Activated CD8-positive, alpha-beta T cell treated with anti-CD3 and anti-CD28 coated beads for 36 hours (primary cell): ENCODE measurements at regions not wholly inside any gene's neighbourhood (a gene's known extent, or its start where the extent isn't known, plus 50 kb on each side); places are given as distances from the start of the nearest gene placed in this dataset.

Experiments used
- ATAC-seq: fragments of 200-7000 bp; cut with Tn5 transposase; one replicate; pipeline ENCODE4 v1.10.0; 2021; ENCODE audit warnings: mild to moderate bottlenecking, moderate library complexity
- CTCF ChIA-PET: fragments of 350-600 bp; sonication (Branson Sonifier 250); formaldehyde crosslinking; loops from one replicate; lab custom pipeline; 2021; ENCODE audit warnings: antibody characterized with exemption; lab: Charles Lee
- POLR2A ChIA-PET: fragments of 350-600 bp; sonication (Branson Sonifier 250); formaldehyde crosslinking; loops from one replicate; lab custom pipeline; 2021; ENCODE audit warnings: antibody characterized with exemption; lab: Charles Lee
- DNase-seq: peaks from one replicate; pipeline ENCODE4 v3.0.0-alpha.2; 2020
- H3K27ac Mint-ChIP-seq: one replicate; pipeline ENCODE4 v1.8.0; 2021; ENCODE audit warnings: mild to moderate bottlenecking, mixed read lengths
- H3K27me3 Mint-ChIP-seq: one replicate; pipeline ENCODE4 v1.8.0; 2021; ENCODE audit warnings: mixed read lengths
- H3K36me3 Mint-ChIP-seq: one replicate; pipeline ENCODE4 v1.8.0; 2021; ENCODE audit warnings: low read depth, mixed read lengths
- H3K4me1 Mint-ChIP-seq: one replicate; pipeline ENCODE4 v1.8.0; 2021; ENCODE audit warnings: low read depth, mixed read lengths
- H3K4me3 Mint-ChIP-seq: one replicate; pipeline ENCODE4 v1.8.0; 2021; ENCODE audit warnings: mild to moderate bottlenecking, moderate library complexity, mixed read lengths
- H3K9me3 Mint-ChIP-seq: one replicate; pipeline ENCODE4 v1.8.0; 2021; ENCODE audit warnings: mixed read lengths
- intact Hi-C: fragments of 100-400 bp; cut with micrococcal nuclease; formaldehyde crosslinking; loops from one replicate; pipeline ENCODE4 v1.10.0; 2022
- TF ChIP-seq, protein P1 (sequence below): fragments of 200-600 bp; IDR thresholded peaks from one replicate; pipeline ENCODE4 v1.8.0; 2022; ENCODE audit warnings: antibody characterized with exemption, mild to moderate bottlenecking

DNA sequence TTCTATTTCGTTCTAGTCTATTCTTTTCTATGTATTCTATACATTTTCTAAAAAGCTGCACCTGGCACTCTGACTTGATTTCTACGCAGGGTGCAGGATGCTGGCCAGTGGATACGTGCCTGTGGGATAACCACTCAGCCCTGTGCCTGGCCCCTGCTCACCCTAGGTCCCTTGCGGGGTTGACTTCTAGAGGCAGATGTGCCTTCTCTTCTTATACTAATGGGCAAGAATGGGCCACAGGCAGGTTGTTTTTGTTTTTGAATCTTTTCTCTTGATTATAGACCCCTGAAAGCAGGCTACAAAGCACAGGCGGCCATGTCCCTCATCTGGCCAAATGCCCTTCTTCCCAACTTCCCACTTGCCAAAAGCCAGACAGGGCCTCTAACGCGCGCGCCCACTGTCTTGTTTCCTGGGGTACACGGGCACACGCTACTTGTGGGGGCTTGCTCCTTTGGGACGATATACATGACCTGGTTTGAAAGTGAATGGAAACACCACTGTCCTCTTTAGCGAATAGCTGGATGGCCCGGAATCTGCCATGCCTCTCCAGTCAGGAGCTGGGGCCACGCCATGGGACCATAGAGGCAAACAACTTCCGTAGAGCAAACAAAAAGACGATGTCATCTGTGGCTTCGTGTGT is 162.7 kb upstream of the IRX2 start:
- TF ChIP-seq, protein P1, sequence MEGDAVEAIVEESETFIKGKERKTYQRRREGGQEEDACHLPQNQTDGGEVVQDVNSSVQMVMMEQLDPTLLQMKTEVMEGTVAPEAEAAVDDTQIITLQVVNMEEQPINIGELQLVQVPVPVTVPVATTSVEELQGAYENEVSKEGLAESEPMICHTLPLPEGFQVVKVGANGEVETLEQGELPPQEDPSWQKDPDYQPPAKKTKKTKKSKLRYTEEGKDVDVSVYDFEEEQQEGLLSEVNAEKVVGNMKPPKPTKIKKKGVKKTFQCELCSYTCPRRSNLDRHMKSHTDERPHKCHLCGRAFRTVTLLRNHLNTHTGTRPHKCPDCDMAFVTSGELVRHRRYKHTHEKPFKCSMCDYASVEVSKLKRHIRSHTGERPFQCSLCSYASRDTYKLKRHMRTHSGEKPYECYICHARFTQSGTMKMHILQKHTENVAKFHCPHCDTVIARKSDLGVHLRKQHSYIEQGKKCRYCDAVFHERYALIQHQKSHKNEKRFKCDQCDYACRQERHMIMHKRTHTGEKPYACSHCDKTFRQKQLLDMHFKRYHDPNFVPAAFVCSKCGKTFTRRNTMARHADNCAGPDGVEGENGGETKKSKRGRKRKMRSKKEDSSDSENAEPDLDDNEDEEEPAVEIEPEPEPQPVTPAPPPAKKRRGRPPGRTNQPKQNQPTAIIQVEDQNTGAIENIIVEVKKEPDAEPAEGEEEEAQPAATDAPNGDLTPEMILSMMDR: no peak
- Mint-ChIP-seq H3K36me3 (no peaks in the 10 kb centered on the region), H3K27ac (no peak overlapping the region), H3K4me3 (no peak overlapping the region), H3K4me1 (no peaks in the 10 kb centered on the region), H3K9me3 (peaks cover 1% of the 10 kb centered on the region), H3K27me3 (no peaks in the 10 kb centered on the region)
- CTCF ChIA-PET: no interaction called here
- POLR2A ChIA-PET: no interaction called here
- intact Hi-C loops: no loop called here
- no peak for ATAC-seq
- no peak for DNase-seq

DNA sequence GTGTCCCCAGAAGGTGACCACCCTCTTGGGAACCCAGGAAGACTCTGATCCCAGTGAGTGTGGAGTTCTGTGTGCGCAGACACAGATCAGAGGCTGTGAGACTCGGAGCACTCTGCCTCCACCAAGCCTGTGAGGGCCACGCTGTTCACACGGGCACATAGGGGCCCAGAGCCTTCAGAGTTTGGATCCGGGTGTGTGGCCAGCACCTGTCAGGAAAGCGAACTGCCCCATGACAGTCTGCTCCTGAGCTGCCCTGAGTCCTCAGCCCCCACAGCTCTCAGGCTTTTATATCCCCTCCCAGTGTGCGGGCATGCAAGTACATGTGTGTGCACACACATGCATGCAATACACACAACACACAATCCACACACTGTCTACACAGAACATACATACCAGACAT is 161.8 kb upstream of the IRX2 start:
- H3K36me3 Mint-ChIP-seq: no peaks in the 10 kb centered on the region
- no peaks in the 10 kb centered on the region for H3K27me3 Mint-ChIP-seq
- ChIA-PET POLR2A (no interaction called here), CTCF (no interaction called here)
- TF ChIP-seq, protein P1: no peak
- intact Hi-C loops: no loop called here
- no peak overlapping the region for H3K27ac Mint-ChIP-seq
- no peak overlapping the region for H3K4me3 Mint-ChIP-seq
- no peak for ATAC-seq
- H3K9me3 Mint-ChIP-seq: peaks cover 1% of the 10 kb centered on the region
- no peaks in the 10 kb centered on the region for H3K4me1 Mint-ChIP-seq
- no peak for DNase-seq

DNA sequence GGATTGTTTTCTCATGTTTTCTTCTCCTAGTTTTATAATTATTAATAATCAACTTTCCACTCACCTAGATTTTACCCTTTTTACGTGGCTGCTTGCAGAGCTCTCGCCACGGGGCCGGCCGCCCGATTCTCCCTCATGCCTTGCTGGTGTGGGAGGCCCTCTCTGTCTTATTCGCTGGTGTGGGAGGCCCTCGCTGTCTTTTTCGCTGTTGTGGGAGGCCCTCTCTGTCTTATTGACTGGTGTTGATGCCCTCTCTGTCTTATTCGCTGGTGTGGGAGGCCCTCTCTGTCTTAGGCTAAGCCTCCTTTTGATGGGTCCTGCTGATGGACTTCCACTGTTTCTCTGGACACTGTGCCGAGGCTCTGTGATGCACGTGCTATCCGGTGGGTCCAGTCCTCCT is 161.3 kb upstream of the IRX2 start:
- Mint-ChIP-seq H3K27ac (no peak overlapping the region), H3K4me1 (no peaks in the 10 kb centered on the region), H3K4me3 (no peak overlapping the region), H3K9me3 (peaks cover 1% of the 10 kb centered on the region), H3K27me3 (no peaks in the 10 kb centered on the region), H3K36me3 (no peaks in the 10 kb centered on the region)
- ChIA-PET POLR2A (no interaction called here), CTCF (no interaction called here)
- intact Hi-C loops: no loop called here
- DNase-seq (no peak), ATAC-seq (no peak)
- TF ChIP-seq, protein P1: no peak

DNA sequence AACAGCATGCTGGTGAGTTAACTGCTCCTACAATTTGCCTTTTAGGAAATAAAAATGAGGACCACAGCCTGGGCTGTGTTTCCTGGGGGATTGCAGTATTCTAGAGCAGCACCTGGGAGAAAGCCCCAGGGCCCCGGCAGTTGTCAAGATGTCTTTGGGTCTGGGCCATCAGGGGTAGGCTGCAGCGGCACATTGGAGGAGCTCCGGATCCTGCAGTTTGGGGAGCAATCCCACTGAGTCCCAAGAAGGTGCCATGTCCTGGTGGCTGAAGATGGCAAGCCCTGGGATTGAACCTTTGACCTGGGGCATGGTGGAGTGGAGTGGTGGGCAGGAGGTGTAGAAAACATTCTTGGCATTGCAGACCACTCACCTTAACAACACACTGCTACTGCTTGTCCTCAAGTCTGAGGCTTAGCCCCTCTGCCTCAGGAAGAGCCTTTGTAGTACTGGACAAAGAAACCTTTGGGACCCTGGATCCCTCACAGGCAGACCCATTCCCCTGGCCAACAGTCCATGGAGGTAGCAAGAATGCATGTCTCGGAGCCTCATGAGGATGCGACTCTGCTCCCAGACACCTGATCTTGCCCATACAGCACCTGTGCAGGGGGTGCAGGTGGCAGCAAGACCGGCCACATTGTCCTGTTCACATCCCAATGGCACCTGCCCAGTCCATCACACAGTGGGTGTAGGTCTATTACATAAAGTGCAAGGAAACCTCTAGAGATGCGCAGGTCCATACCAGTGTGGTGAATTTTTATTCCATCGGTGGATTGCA is 159.1 kb upstream of the IRX2 start:
- intact Hi-C loops: no loop called here
- CTCF ChIA-PET: no interaction called here
- Mint-ChIP-seq H3K4me1 (no peaks in the 10 kb centered on the region), H3K9me3 (peaks cover 1% of the 10 kb centered on the region), H3K4me3 (no peak overlapping the region), H3K36me3 (no peaks in the 10 kb centered on the region), H3K27ac (no peak overlapping the region), H3K27me3 (no peaks in the 10 kb centered on the region)
- POLR2A ChIA-PET: no interaction called here
- ATAC-seq (no peak), DNase-seq (no peak)
- TF ChIP-seq, protein P1: no peak

DNA sequence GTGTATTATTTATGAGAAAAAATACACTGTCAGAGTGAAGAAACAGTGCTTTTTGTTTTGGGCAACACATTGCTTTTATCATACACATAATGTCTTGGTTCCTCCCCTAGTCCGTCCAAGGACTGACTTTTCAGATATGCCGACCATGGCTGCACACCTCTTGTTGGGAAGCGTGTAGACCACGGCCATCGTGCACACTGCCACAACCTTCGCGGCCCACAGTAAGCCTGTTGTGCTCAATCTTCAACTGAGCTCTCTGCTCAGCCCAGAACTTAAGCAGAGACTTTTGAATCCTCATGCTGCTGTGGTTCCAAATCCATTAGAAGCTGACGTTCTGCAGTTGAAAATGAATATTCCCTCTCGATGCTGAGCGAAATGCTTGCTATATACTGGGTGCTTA is 157.6 kb upstream of the IRX2 start:
- H3K9me3 Mint-ChIP-seq: peaks cover 1% of the 10 kb centered on the region
- DNase-seq (no peak), ATAC-seq (no peak)
- H3K4me1 Mint-ChIP-seq: no peaks in the 10 kb centered on the region
- H3K27ac Mint-ChIP-seq: no peak overlapping the region
- H3K36me3 Mint-ChIP-seq: no peaks in the 10 kb centered on the region
- no peaks in the 10 kb centered on the region for H3K27me3 Mint-ChIP-seq
- ChIA-PET CTCF (no interaction called here), POLR2A (no interaction called here)
- no peak overlapping the region for H3K4me3 Mint-ChIP-seq
- intact Hi-C loops: no loop called here
- TF ChIP-seq, protein P1: no peak
